Prostate gland (tissue), 2 donors: ENCODE measurements at regions not wholly inside any gene's neighbourhood (a gene's known extent, or its start where the extent isn't known, plus 50 kb on each side); places are given as distances from the start of the nearest gene placed in this dataset.

Experiments
- DNase-seq: peaks from one replicate; pipeline ENCODE4 v3.0.0-alpha.2; 2019; ENCODE audit warnings: low spot score
- H3K27ac ChIP-seq, 2 donors: fragments of 200-600 bp; sonication (generic); 2 replicates each; pipeline ENCODE4 v1.5.1; 2017 to 2019
- H3K27me3 ChIP-seq: fragments of 200-600 bp; sonication (generic); replicated peaks from 2 replicates; pipeline ENCODE4 v1.5.1; 2019; ENCODE audit not compliant: insufficient read depth
- H3K36me3 ChIP-seq, 2 donors: fragments of 200-600 bp; sonication (generic); 1 replicate in 1 of 2; 2 replicates in 1 of 2; pipeline versions ENCODE4 v1.5.1 to v1.8.1; 2017 to 2019
- H3K4me1 ChIP-seq: fragments of 200-600 bp; sonication (generic); replicated peaks from 2 replicates; pipeline ENCODE4 v1.5.1; 2019
- H3K4me3 ChIP-seq, 2 donors: fragments of 200-600 bp; sonication (generic); 2 replicates each; pipeline ENCODE4 v1.5.1; 2017 to 2019
- H3K9me3 ChIP-seq: fragments of 200-600 bp; sonication (generic); 2 replicates; pipeline ENCODE4 v1.5.1; 2017
- POLR2A ChIP-seq: fragments of 450-650 bp; IDR thresholded peaks from one replicate; pipeline ENCODE4 v1.6.1; 2016; ENCODE audit warnings: antibody characterized with exemption, mild to moderate bottlenecking
- POLR2AphosphoS5 ChIP-seq: sonication (generic); formaldehyde crosslinking; IDR thresholded peaks from one replicate; pipeline ENCODE4 v1.6.1; 2017; ENCODE audit warnings: antibody characterized with exemption
- WGBS: methylation state at CpG from one replicate; pipeline ENCODE4 v1.1.5; 2018; 5-methylcytosine and 5-hydroxymethylcytosine counted together
- intact Hi-C: fragments of 100-400 bp; cut with DNase I; formaldehyde crosslinking; loops from one replicate; pipeline ENCODE4 v1.14.2; 2022
- TF ChIP-seq, protein P1 (sequence below), 4 experiments: fragments of 200-600 bp in 2 of 4; fragments of 450-650 bp in 2 of 4; sonication (generic) in 2 of 4; IDR thresholded peaks; 1 replicate in 3 of 4; 2 replicates in 1 of 4; pipeline ENCODE4 v1.5.1; 2016 to 2019; ENCODE audit warnings: antibody characterized with exemption in 4 of 4, mild to moderate bottlenecking in 2 of 4, moderate library complexity in 2 of 4

GRCh38 chr12:58202933-58203718, 261.8 kb downstream of the ATP23 start:
- TF ChIP-seq POLR2A (no peak), POLR2AphosphoS5 (peak; percentile 57)
- TF ChIP-seq, protein P1, sequence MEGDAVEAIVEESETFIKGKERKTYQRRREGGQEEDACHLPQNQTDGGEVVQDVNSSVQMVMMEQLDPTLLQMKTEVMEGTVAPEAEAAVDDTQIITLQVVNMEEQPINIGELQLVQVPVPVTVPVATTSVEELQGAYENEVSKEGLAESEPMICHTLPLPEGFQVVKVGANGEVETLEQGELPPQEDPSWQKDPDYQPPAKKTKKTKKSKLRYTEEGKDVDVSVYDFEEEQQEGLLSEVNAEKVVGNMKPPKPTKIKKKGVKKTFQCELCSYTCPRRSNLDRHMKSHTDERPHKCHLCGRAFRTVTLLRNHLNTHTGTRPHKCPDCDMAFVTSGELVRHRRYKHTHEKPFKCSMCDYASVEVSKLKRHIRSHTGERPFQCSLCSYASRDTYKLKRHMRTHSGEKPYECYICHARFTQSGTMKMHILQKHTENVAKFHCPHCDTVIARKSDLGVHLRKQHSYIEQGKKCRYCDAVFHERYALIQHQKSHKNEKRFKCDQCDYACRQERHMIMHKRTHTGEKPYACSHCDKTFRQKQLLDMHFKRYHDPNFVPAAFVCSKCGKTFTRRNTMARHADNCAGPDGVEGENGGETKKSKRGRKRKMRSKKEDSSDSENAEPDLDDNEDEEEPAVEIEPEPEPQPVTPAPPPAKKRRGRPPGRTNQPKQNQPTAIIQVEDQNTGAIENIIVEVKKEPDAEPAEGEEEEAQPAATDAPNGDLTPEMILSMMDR (IDR thresholded peaks at IDR 0.05): no peak
- Histone ChIP-seq H3K9me3 (no peaks in the 10 kb centered on the region), H3K4me3 (no peak overlapping the region), H3K27me3 (no peaks in the 10 kb centered on the region), H3K27ac (no peak overlapping the region), H3K36me3 (no peaks in the 10 kb centered on the region), H3K4me1 (no peaks in the 10 kb centered on the region)
- DNase-seq: peak; percentile 30
- intact Hi-C loops: no loop called here
- 71% methylated on average over 3 of the region's 3 CpGs for WGBS

GRCh38 chr12:58204071-58204470, 262.7 kb downstream of the ATP23 start:
- Histone ChIP-seq H3K4me3 (no peak overlapping the region), H3K9me3 (no peaks in the 10 kb centered on the region), H3K4me1 (no peaks in the 10 kb centered on the region), H3K27me3 (no peaks in the 10 kb centered on the region), H3K27ac (no peak overlapping the region), H3K36me3 (no peaks in the 10 kb centered on the region)
- no peak for DNase-seq
- intact Hi-C loops: no loop called here
- 58% methylated on average over 1 of the region's 1 CpG for WGBS
- no peak for TF ChIP-seq POLR2A
- no peak for TF ChIP-seq POLR2AphosphoS5
- TF ChIP-seq, protein P1 (IDR thresholded peaks at IDR 0.05): no peak

DNA sequence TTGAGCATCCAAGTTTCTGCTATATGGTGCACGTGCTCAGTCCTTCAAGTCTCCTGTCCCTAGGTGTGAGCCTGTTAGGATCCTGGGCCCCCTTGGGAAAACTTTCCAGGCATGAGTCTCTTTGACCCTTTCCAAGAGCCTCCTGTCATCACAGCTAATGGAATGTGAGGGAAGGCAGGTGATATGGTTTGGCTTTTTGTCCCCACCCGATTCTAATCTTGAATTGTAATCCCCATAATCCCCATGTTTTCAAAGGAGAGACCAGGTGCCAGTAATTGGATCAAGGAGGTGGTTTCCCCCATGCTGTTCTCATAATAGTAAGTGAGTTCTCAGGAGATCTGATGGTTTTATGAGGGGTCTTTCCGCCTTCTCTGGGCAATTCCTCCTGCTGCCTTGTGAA, 265.5 kb downstream of the ATP23 start:
- DNase-seq: no peak
- Histone ChIP-seq H3K27ac (no peak overlapping the region), H3K9me3 (no peaks in the 10 kb centered on the region), H3K4me1 (no peaks in the 10 kb centered on the region), H3K27me3 (no peaks in the 10 kb centered on the region), H3K36me3 (no peaks in the 10 kb centered on the region), H3K4me3 (no peak overlapping the region)
- no peak for TF ChIP-seq POLR2A
- TF ChIP-seq POLR2AphosphoS5: no peak
- TF ChIP-seq, protein P1 (IDR thresholded peaks at IDR 0.05): no peak
- intact Hi-C loops: no loop called here
- WGBS: 70% methylated on average over 3 of the region's 3 CpGs

DNA sequence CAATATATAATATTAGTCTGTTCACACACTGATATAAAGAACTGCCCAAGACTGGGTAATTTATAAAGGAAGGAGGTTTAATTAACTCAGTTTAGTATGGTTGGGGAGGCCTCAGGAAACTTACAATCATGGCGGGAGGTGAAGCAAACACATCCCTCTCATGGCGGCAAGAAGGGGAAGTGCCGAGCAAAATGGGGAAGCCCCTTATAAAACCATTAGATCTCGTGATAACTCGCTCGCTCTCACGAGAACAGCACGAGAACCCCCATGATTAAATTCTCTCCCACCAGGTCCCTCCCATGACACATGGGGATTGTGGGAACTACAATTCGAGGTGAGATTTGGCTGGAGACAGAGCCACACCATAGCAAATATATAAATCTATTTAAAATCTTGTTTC, 269.8 kb downstream of the ATP23 start:
- WGBS: 93% methylated on average over 9 of the region's 9 CpGs
- H3K27ac ChIP-seq: no peak overlapping the region
- no peaks in the 10 kb centered on the region for H3K9me3 ChIP-seq
- TF ChIP-seq, protein P1 (IDR thresholded peaks at IDR 0.05): no peak
- TF ChIP-seq POLR2A (no peak), POLR2AphosphoS5 (no peak)
- no peaks in the 10 kb centered on the region for H3K4me1 ChIP-seq
- no peak overlapping the region for H3K4me3 ChIP-seq
- no peaks in the 10 kb centered on the region for H3K27me3 ChIP-seq
- no peak for DNase-seq
- H3K36me3 ChIP-seq: no peaks in the 10 kb centered on the region
- intact Hi-C loops: no loop called here

GRCh38 chr12:58217130-58217529, 275.8 kb downstream of the ATP23 start:
- Histone ChIP-seq H3K4me1 (no peaks in the 10 kb centered on the region), H3K9me3 (no peaks in the 10 kb centered on the region), H3K27ac (no peak overlapping the region), H3K4me3 (no peak overlapping the region), H3K27me3 (no peaks in the 10 kb centered on the region), H3K36me3 (no peaks in the 10 kb centered on the region)
- intact Hi-C loops: no loop called here
- TF ChIP-seq POLR2A: no peak
- no peak for TF ChIP-seq POLR2AphosphoS5
- TF ChIP-seq, protein P1 (IDR thresholded peaks at IDR 0.05): no peak
- 92% methylated on average over 1 of the region's 1 CpG for WGBS
- DNase-seq: no peak
